GM18870 (cell line): ENCODE measurements at regions not wholly inside any gene's neighbourhood (a gene's known extent, or its start where the extent isn't known, plus 50 kb on each side); places are given as distances from the start of the nearest gene placed in this dataset.
"Not testable (repeated sequence)": the region's sequence is repeated elsewhere in the genome, so short reads cannot be mapped to it uniquely, and the experiment has no call there.

Experiments used
- ATAC-seq: cut with Tn5 transposase; IDR thresholded peaks from one replicate; pipeline ENCODE4 v1.9.1; 2021; ENCODE audit warnings: moderate library complexity; ENCODE audit not compliant: unreplicated experiment

DNA sequence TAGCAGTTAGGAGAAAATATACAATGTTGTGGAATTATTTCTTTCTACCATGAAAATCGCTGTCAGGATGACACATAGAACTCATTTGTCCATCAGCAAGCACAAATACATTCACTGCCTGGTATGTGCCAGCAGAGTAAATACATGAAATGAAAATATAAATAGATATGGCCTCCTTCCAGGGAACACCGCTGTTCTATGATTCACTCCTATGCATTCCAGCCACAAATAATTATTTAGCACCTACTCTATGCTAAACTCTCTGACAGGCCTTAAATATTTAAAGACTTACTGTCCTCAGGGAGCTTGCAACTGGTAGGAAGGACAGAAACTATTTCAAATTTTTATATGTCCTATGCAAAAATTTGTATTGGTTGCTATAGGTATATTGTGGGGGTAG lies 975.0 kb upstream of the NCAM2 start:
- ATAC-seq: no peak

GRCh38 chr21:20024741-20025140 lies 973.5 kb upstream of the NCAM2 start:
- ATAC-seq: no peak

- no peak for ATAC-seq
These were observed 971.7 kb upstream of the NCAM2 start for GRCh38 chr21:20026543-20026942.

DNA sequence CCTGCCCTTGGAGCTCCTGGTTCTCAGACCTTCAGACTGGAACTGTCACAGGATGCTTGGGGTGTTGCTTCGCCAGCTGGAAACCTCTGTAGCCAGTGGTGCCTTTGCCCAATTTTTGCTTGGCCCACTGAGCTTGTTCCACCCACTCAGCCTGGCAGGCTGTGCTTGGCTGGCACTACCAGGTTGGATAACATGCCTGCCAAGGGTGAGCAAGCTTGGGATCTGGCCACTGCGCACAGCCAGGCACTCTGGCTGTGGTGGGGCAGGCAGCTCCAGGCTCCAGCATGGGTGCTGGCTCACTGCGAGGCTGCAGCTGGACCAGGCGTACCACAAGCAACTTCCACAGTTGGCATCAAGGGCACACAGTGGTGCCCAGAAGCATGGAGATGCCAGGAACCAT lies 967.8 kb upstream of the NCAM2 start:
- ATAC-seq: no peak

- ATAC-seq: no peak
These were observed 966.4 kb upstream of the NCAM2 start for GRCh38 chr21:20031807-20032206.

GRCh38 chr21:20040768-20041167 lies 957.4 kb upstream of the NCAM2 start:
- ATAC-seq: no peak

DNA sequence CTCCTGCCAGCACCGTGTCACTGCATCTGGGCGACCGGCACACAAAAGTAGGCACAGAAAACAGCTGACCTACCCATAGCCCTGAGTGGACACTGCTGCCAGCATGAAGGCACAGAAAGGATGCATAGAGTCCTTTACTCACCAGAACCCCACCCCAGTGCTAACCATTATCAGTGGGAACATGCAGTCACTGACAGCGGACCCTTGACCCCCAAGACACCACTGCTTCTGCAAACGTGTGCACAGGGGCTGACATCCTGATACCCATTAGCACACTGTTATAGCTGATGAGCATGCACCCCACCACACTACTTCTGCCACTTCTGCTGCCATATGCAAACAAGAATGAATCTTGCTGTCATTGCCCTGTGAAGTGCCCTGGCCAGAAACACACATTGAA lies 953.0 kb upstream of the NCAM2 start:
- no peak for ATAC-seq

DNA sequence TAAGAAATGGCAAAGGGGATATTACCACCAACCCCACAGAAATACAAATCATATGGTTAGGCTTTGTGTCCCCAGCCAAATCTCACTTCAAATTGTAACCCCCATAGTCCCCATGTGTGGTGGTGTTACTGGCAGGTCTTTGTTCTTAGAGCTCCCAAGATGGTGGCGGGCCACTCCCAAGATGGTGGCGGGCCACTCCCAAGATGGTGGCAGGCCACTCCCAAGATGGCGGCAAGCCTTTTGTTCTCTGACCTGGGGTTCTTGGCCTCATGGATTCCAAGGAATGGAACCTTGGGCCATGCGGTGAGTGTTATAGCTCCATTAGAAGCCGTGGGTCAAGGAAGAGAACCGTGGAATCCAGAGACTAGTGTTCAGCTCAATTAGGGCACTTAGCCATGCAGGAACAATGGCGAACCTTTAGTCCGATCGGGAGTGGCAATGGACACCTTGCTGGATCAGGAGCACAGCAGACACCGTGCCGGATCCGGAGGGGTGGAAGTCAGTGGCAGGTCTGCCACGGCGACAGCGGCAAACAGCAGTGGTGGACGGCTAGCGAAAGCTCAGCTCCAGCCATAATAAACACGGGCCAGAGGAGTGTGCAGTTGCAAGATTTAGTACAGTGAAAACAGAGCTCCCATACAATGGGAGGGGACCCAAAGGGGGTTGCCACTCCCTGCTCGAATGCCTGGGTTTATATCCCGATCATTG lies 949.9 kb upstream of the NCAM2 start:
- ATAC-seq: not testable (repeated sequence)

- ATAC-seq: no peak
These were observed 914.9 kb upstream of the NCAM2 start for GRCh38 chr21:20083336-20083735.

GRCh38 chr21:20083925-20084324 lies 914.3 kb upstream of the NCAM2 start:
- ATAC-seq: no peak

DNA sequence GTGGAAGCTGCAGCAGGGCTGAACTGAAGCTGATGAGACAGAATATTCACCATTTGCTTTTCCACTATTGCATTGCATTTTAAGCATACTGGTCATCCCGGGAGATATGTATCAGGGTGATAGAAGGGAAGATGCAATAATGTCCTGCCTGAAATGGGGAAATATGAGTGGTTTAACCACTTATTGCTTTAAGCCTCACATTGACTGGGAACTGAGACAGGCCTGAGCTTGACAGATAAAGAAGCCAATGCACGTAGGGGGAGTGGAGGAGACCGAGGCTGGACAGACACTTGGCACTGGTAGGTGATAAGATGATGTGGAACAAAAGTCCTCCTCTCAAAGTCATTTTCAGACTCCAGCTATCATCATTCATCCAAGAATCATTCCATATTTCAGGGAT lies 911.7 kb upstream of the NCAM2 start:
- ATAC-seq: no peak

- no peak for ATAC-seq
These were observed 891.8 kb upstream of the NCAM2 start for GRCh38 chr21:20106368-20106767.

GRCh38 chr21:20108016-20108415 lies 890.2 kb upstream of the NCAM2 start:
- no peak for ATAC-seq

DNA sequence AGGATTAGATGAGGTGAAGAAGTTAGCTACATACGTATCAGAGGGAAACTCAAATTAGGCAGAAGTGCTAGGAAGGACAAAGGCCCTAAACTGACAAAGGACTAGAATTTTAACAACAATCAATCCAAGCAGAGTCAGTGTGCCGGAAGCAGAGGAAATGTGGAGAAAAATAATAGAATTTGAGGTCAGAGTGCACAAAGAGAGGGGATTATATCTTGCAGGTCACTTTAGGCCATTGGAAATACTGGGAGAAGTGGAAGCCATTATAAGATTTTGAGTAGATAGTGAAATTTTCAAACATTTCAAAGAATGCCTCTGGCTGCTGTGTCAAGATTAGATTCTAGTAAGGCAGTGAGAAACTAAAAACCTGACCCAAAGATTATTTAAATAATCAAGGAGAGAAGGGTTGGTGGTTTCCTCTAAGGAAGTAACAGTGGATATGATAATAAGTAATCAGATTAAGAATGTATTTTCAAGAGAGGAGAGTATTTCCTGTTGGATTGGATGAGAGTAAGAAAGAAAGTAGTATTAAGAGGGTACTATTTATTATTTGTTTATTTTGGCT lies 889.2 kb upstream of the NCAM2 start:
- no peak for ATAC-seq

GRCh38 chr21:20110368-20110767 lies 887.8 kb upstream of the NCAM2 start:
- ATAC-seq: no peak

DNA sequence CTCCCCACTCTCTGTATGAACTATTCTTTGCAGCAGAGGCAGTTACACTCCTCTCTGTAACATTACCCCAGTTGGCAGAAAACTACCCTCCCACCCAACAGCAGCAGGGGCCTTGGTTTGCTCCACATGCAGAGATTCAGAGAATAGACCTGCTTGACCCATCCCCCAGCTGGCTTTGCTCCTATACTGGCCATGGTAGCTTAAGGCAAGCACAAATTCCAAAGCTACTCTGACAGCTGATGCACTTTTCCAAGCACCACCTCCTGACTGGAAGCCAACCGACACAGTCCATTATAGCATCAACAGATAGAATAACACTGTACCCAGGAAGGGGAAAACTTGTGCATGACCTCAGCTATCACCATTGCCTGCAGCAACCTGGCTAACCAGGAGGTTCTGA lies 846.5 kb upstream of the NCAM2 start:
- no peak for ATAC-seq

GRCh38 chr21:20163167-20163566 lies 835.0 kb upstream of the NCAM2 start:
- no peak for ATAC-seq

DNA sequence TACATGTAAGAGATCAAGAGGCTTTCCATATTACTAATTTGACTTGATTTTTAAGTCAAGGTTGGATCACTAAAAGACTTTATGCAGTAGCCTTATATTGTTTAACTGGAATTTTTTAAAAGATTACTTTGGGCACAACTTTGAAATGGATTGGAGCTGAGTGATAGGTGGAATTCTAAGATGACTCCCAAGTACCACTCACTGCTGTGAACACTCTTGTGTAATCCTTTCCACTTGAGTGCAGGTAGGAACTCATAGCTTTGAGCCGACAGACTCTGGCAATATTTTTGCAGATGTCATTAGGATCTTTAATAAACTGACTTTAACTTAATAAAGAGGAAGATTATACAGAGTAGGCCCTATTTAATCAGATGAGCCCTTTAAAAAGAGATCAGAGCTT lies 831.1 kb upstream of the NCAM2 start:
- no peak for ATAC-seq

GRCh38 chr21:20169812-20170576 lies 828.2 kb upstream of the NCAM2 start:
- ATAC-seq: no peak

- no peak for ATAC-seq
These were observed 812.0 kb upstream of the NCAM2 start for GRCh38 chr21:20186186-20186585.

GRCh38 chr21:20187028-20187427 lies 811.2 kb upstream of the NCAM2 start:
- no peak for ATAC-seq

DNA sequence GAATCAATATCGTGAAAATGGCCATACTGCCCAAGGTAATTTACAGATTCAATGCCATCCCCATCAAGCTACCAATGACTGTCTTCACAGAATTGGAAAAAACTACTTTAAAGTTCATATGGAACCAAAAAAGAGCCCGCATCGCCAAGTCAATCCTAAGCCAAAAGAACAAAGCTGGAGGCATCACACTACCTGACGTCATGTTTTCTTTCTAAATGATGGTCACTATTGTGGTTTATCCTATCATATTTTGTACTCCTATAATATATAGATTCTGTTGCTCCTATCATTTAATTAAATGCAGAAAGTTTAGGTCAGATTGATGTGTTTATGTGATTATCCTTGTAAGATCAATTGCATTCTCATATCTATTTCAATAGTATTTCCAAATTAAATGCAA lies 796.9 kb upstream of the NCAM2 start:
- ATAC-seq: not testable (repeated sequence)
